HG03025 (cell line): ENCODE measurements at regions not wholly inside any gene's neighbourhood (a gene's known extent, or its start where the extent isn't known, plus 50 kb on each side); places are given as distances from the start of the nearest gene placed in this dataset.

ENCODE experiments used
- ATAC-seq: cut with Tn5 transposase; IDR thresholded peaks from one replicate; pipeline ENCODE4 v1.9.1; 2021; ENCODE audit warnings: mild to moderate bottlenecking, moderate library complexity; ENCODE audit not compliant: unreplicated experiment, low FRiP score

- no peak for ATAC-seq
Measured at GRCh38 chr1:214816603-214817002, 213.6 kb downstream of the CENPF start.

- no peak for ATAC-seq
Measured at GRCh38 chr1:214823311-214824117, 220.5 kb downstream of the CENPF start.

GRCh38 chr1:214824763-214825162 lies 221.8 kb downstream of the CENPF start:
- ATAC-seq = no peak

GRCh38 chr1:214826619-214827018 lies 223.6 kb downstream of the CENPF start:
- no peak for ATAC-seq

- no peak for ATAC-seq
Measured at GRCh38 chr1:214827883-214828282, 224.9 kb downstream of the CENPF start.

- ATAC-seq = no peak
Measured at GRCh38 chr1:214830941-214831340, 227.9 kb downstream of the CENPF start.

- no peak for ATAC-seq
Measured at GRCh38 chr1:214831956-214832355, 229.0 kb downstream of the CENPF start.

- ATAC-seq = no peak
Measured at GRCh38 chr1:214833178-214833756, 230.3 kb downstream of the CENPF start.

GRCh38 chr1:214837376-214837775 lies 234.4 kb downstream of the CENPF start:
- ATAC-seq = no peak

- ATAC-seq = no peak
Measured at GRCh38 chr1:214838351-214838750, 235.4 kb downstream of the CENPF start.

GRCh38 chr1:214840356-214840755 lies 237.4 kb downstream of the CENPF start:
- ATAC-seq = no peak

GRCh38 chr1:214842856-214843255 lies 239.7 kb upstream of the KCNK2 start:
- no peak for ATAC-seq

GRCh38 chr1:214843281-214843680 lies 239.3 kb upstream of the KCNK2 start:
- no peak for ATAC-seq

GRCh38 chr1:214844319-214844718 lies 238.2 kb upstream of the KCNK2 start:
- no peak for ATAC-seq

GRCh38 chr1:214846276-214846675 lies 236.3 kb upstream of the KCNK2 start:
- ATAC-seq = no peak

- ATAC-seq = no peak
Measured at GRCh38 chr1:214847071-214847810, 235.3 kb upstream of the KCNK2 start.

GRCh38 chr1:214848101-214848500 lies 234.4 kb upstream of the KCNK2 start:
- no peak for ATAC-seq

- ATAC-seq = no peak
Measured at GRCh38 chr1:214850432-214851050, 232.0 kb upstream of the KCNK2 start.

- ATAC-seq = no peak
Measured at GRCh38 chr1:214853340-214853739, 229.2 kb upstream of the KCNK2 start.

- ATAC-seq = no peak
Measured at GRCh38 chr1:214854126-214854875, 228.2 kb upstream of the KCNK2 start.
